GM19452 (cell line): ENCODE measurements at regions not wholly inside any gene's neighbourhood (a gene's known extent, or its start where the extent isn't known, plus 50 kb on each side); places are given as distances from the start of the nearest gene placed in this dataset.
A peak's percentile ranks its signal among the peaks of the same experiment; 100 is the strongest.
"Not testable (repeated sequence)": the region's sequence is repeated elsewhere in the genome, so short reads cannot be mapped to it uniquely, and the experiment has no call there.

Source experiments
- ATAC-seq: cut with Tn5 transposase; IDR thresholded peaks from one replicate; pipeline ENCODE4 v1.9.1; 2021; ENCODE audit not compliant: unreplicated experiment

GRCh38 chr12:18008642-18009041 is 81.4 kb downstream of the RERGL start:
- no peak for ATAC-seq

DNA sequence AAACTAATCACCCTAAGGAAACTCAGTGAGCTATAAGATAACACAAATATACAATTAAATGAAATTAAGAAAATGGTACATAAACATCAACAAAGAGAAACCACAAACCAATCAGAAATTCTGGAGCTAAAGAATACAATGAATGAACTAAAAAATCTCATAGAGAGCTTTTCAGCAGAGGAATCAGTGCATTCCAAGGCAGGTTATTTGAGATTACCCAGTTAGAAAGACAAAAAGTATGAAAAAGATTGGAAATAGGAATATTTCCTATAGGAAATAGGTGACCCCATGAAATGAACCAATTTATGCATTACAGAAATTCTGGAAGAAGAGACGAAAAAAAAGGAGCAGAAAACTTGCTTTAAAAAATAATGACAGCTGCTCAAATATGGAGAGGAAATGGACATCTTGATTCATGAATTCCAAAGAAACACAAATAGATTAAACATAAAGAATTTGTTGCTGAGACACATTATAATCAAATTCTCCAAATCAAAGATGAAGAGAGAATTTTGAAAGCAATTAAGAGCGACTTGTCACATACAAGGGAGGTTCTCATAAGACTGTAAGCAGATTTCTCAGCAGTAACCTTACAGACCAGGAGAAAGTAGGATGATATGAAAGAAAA is 90.7 kb downstream of the RERGL start:
- ATAC-seq = no peak

- ATAC-seq = peak; percentile 93
Observed at GRCh38 chr12:17992002-17992656, 97.9 kb downstream of the RERGL start.

- no peak for ATAC-seq
Observed at GRCh38 chr12:17982556-17982955, 107.4 kb downstream of the RERGL start.

GRCh38 chr12:17976202-17976601 is 113.8 kb downstream of the RERGL start:
- ATAC-seq = no peak

DNA sequence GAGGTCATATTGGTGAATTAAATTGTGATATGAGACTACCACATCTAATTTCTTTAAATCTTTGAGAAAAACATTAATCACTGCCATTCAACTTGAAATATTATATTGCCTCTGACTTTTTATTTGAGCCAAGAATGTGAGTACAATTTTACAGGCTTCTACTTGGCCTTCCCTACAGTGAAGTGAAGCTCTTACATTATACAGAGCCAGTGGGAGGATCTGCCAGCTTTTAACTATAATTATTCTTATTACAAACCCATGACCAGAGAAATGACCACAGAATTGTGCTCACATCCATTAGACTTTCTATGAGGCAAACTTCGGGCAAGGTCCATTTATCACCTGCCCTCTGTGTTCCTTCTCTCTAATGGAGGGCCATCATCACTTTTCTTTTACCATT is 114.2 kb downstream of the RERGL start:
- no peak for ATAC-seq

DNA sequence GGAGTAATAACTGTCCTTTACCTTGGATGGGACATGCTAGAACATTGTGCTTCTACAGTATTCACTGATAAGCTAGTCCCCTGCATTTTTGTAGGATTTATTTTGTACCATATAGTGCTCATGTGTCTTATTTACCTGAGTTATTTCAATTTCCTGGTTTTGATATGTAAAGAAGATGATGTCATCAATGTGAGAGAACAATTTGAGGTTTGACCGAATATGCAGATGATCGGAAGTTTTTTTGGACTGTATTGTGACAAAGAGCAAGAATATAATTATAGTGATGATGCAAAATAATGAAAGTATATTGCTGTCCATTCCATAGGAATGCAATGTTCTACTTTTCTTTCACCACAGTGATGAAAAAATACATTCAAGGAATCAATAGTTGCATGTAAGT is 114.8 kb downstream of the RERGL start:
- ATAC-seq = no peak

- ATAC-seq = no peak
Observed at GRCh38 chr12:17971850-17972249, 118.1 kb downstream of the RERGL start.

- no peak for ATAC-seq
Observed at GRCh38 chr12:17954788-17955187, 135.2 kb downstream of the RERGL start.

GRCh38 chr12:17950898-17951297 is 139.1 kb downstream of the RERGL start:
- no peak for ATAC-seq

GRCh38 chr12:17949558-17950141 is 140.3 kb downstream of the RERGL start:
- ATAC-seq = no peak

DNA sequence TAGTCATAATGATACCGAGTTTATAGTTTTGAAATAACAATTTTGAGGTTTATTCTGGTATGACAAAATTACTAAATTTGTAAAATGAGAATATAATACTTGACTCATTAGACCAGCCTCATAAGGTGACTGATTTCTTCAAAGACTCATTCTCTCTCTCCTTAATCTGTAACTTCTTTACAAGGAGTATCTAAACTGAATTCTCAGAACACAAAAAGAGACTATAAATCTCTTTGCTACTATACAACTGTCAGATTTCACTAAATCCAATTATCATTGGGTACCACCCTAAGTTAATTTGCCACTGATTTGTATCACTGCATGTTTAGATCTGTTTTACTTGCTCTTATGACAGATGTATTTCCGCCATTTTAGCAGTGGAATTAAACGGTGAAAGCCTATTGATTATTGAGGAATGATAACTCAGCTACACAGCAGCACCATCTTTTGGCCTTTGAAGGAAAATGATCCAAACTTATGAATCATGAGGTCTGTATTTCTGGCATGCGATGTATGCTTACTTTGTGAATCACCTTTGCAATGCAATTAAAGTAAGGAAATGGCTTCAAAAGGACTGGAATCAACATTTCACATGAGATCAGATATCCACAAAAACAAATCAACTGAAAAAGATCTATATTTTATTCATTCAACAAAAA is 161.2 kb downstream of the RERGL start:
- ATAC-seq = no peak

- ATAC-seq = no peak
Observed at GRCh38 chr12:17918013-17918412, 172.0 kb downstream of the RERGL start.

DNA sequence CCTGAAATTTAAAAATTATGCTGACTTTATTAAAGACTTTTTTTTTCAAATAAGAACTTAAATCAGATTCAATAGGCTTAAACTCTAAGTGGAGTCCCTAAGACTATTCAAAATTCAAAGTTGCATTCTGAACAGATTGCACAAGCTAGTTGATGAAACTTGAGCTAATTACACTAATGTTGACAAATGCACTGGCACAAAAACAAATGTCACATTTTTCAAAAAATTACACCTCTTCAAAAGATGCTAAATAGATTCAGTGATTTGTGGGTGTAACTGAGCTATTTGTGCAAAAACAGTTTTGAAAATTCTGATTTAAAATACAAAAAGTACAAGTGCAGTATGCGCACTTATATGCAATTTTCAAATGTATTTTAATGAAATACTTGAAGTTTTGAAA is 205.4 kb downstream of the RERGL start:
- no peak for ATAC-seq

GRCh38 chr12:17878714-17879113 is 211.3 kb downstream of the RERGL start:
- ATAC-seq = no peak

- no peak for ATAC-seq
Observed at GRCh38 chr12:17875230-17875629, 214.8 kb downstream of the RERGL start.

DNA sequence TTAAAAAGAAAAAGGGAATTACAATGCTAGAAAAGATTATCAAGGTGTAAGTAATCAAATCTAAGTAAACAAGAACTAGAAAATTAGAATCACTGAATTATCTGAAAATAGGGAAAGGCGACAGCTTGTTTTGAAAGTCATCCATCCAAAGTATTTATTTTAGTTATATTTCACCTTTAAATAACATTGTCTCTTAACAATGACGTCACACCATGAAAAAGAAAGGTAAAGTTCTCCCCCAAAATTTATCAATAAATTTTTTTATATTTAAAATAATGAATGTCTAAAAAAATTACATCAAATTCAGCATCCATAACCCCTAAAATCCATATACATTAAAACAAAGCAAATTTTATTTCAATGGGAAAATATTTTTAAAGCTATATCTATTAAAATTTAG is 223.2 kb downstream of the RERGL start:
- ATAC-seq = no peak

DNA sequence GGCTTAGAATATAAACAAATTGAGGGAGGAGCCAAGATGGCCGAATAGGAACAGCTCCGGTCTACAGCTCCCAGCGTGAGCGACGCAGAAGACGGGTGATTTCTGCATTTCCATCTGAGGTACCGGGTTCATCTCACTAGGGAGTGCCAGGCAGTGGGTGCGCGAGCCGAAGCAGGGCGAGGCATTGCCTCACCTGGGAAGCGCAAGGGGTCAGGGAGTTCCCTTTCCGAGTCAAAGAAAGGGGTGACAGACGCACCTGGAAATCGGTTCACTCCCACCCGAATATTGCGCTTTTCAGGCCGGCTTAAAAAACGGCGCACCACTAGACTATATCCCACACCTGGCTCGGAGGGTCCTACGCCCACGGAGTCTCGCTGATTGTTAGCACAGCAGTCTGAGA is 234.4 kb downstream of the RERGL start:
- not testable (repeated sequence) for ATAC-seq

DNA sequence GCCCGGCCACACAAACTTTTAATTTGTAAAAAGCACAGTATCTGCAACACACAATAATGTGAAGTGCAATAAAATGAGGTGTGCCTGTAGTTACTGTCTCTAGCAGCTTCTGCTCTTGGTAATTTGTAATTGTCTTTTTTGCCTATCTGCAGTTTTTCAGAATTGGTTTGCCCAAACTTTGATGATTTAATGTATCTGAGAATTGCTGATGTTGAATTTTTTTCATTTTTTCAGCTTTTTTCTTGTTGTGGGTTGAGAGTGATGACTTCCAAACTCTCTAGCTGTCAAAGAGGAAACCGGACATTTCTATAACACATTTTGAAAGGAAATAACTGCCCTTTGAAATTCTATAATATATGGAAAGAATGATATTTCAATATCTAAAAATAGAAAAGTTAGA is 236.9 kb downstream of the RERGL start:
- ATAC-seq = no peak

DNA sequence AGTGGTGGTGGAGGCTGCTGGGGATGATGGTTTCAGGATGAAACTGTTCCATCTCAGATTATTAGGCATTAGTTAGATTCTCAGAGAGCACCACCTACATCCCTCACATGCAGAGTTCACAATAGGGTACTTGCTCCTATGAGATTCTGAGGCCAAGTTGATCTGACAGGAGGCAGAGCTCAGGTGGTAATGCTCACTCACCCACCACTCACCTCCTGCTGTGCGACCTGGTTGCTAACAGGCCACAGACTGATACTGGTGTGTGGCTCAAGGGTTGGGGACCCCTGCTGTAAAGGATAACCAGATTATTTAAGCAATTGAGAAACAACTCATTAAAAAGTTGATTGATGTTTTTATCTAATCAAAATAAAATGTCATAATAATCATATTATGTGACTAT is 248.5 kb downstream of the RERGL start:
- no peak for ATAC-seq

GRCh38 chr12:17829813-17830212 is 260.2 kb downstream of the RERGL start:
- ATAC-seq = no peak

DNA sequence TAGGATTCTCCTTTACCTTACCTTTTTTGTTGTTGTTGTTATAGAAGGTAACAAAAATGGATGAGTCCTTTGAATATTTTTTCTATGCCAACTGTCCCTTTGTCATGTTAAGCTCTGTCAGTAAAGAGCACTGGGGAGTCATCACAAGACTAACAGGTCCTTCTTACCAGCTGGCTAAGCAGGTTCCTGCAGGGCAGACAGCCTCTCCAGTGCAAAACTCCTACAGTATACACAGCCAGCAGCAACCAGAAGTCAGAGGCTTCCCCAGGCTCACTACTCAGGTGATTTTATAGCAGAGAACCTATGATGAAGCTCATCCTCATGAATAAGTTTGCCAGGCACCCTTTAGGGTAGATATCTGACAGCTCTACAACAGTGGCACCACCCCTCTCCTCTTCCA is 271.1 kb downstream of the RERGL start:
- ATAC-seq = no peak
